ENCODE measurements at regions not wholly inside any gene's neighbourhood (a gene's known extent, or its start where the extent isn't known, plus 50 kb on each side); places are given as distances from the start of the nearest gene placed in this dataset.

GRCh38 chr2:42859791-42860190 lies 67.4 kb upstream of the HAAO start:
- TF ChIP-seq CTCF (conservative IDR thresholded peaks at IDR 0.05; ENCODE audit: low read depth in 2 of 2) (no peak), EZH2 (IDR thresholded peaks at IDR 0.05; ENCODE audit: low read depth, unreplicated experiment) (no peak), REST (IDR thresholded peaks at IDR 0.05; ENCODE audit: unreplicated experiment) (no peak), JUNB (IDR thresholded peaks at IDR 0.05; ENCODE audit: unreplicated experiment) (no peak), ZNF114 (CRISPR knock-in tag; IDR thresholded peaks at IDR 0.05) (no peak)

All from GM23338 (cell line).